ENCODE measurements at regions not wholly inside any gene's neighbourhood (a gene's known extent, or its start where the extent isn't known, plus 50 kb on each side); places are given as distances from the start of the nearest gene placed in this dataset.

- TF ChIP-seq CTCF (IDR thresholded peaks at IDR 0.05), result no peak
- TF ChIP-seq EZH2 (IDR thresholded peaks at IDR 0.05; ENCODE audit: borderline replicate concordance, insufficient read depth, low read depth, low read length, poor library complexity, severe bottlenecking), result no peak
These were observed 369.0 kb downstream of the BRD1 start for GRCh38 chr22:49458708-49459099.
